IMR-90 (cell line): ENCODE measurements at regions not wholly inside any gene's neighbourhood (a gene's known extent, or its start where the extent isn't known, plus 50 kb on each side); places are given as distances from the start of the nearest gene placed in this dataset.

Source experiments
- ATAC-seq: fragments of 200-7000 bp; cut with Tn5 transposase; 2 replicates; pipeline ENCODE4 v1.9.1; 2020; ENCODE audit warnings: low read depth, mild to moderate bottlenecking, moderate library complexity
- BruUV-seq: library from RNA; stranded (reverse); fragments of 400-500 nt; replicated peaks from 2 replicates; lab custom pipeline; 2021; lab: Mats Ljungman, UMichigan
- CTCF ChIA-PET: fragments of 300-600 bp; formaldehyde crosslinking; extraction: SDS; loops from one replicate; lab custom pipeline; 2021; ENCODE audit warnings: antibody characterized with exemption; lab: Yijun Ruan, JAX
- POLR2A ChIA-PET: fragments of 300-600 bp; sonication (Branson Sonifier 250); formaldehyde crosslinking; loops from one replicate; lab custom pipeline; 2022; ENCODE audit warnings: antibody characterized with exemption; ENCODE audit not compliant: unreplicated experiment; lab: Charles Lee
- DNase-seq: peaks from one replicate; pipeline ENCODE4 v3.0.0; 2013
- H2AFZ ChIP-seq: replicated peaks from 2 replicates; pipeline ENCODE3; 2013; ENCODE audit warnings: low read length, mild to moderate bottlenecking; ENCODE audit not compliant: poor library complexity
- H2AK5ac ChIP-seq: 2 replicates; pipeline ENCODE4 v1.6.1; 2013; ENCODE audit warnings: low read depth, low read length, inconsistent platforms
- H2AK9ac ChIP-seq: replicated peaks from 2 replicates; pipeline ENCODE3; 2013; ENCODE audit warnings: mild to moderate bottlenecking, low read depth, low read length, moderate library complexity; ENCODE audit not compliant: poor library complexity
- H2BK120ac ChIP-seq: 2 replicates; pipeline ENCODE4 v1.6.1; 2013; ENCODE audit warnings: low read depth, low read length, inconsistent platforms
- H2BK15ac ChIP-seq: 3 replicates; pipeline ENCODE4 v1.6.1; 2013; ENCODE audit warnings: low read depth, low read length, inconsistent platforms
- H2BK20ac ChIP-seq: 2 replicates; pipeline ENCODE4 v1.6.1; 2013; ENCODE audit warnings: low read depth, mild to moderate bottlenecking, inconsistent platforms, low read length, moderate library complexity
- H2BK5ac ChIP-seq: 2 replicates; pipeline ENCODE4 v1.6.1; 2013; ENCODE audit warnings: mild to moderate bottlenecking, low read depth, low read length, inconsistent platforms; ENCODE audit not compliant: poor library complexity, severe bottlenecking
- H3K14ac ChIP-seq: replicated peaks from 2 replicates; pipeline ENCODE4 v1.6.1; 2013; ENCODE audit warnings: low read depth, low read length, inconsistent platforms
- H3K18ac ChIP-seq: 2 replicates; pipeline ENCODE4 v1.6.1; 2013; ENCODE audit warnings: low read depth, low read length, control low read depth
- H3K23ac ChIP-seq: 2 replicates; pipeline ENCODE4 v1.6.1; 2013; ENCODE audit warnings: low read depth, low read length, inconsistent platforms
- H3K27ac ChIP-seq: 2 replicates; pipeline ENCODE4 v1.5.1; 2013; ENCODE audit warnings: mild to moderate bottlenecking, control low read depth, low read length; ENCODE audit not compliant: insufficient read depth
- H3K27me3 ChIP-seq: 2 replicates; pipeline ENCODE4 v1.6.1; 2013; ENCODE audit warnings: low read length; ENCODE audit not compliant: control insufficient read depth, insufficient read depth
- H3K36me3 ChIP-seq: 2 replicates; pipeline ENCODE4 v1.6.1; 2013; ENCODE audit warnings: low read length, mixed read lengths; ENCODE audit not compliant: control insufficient read depth, insufficient read depth
- H3K4ac ChIP-seq: 2 replicates; pipeline ENCODE4 v1.6.1; 2013; ENCODE audit warnings: low read depth, low read length, inconsistent platforms
- H3K4me1 ChIP-seq: 2 replicates; pipeline ENCODE4 v1.6.1; 2013; ENCODE audit warnings: low read length, mixed read lengths; ENCODE audit not compliant: control insufficient read depth, insufficient read depth
- H3K4me2 ChIP-seq: 2 replicates; pipeline ENCODE4 v1.6.1; 2013; ENCODE audit warnings: low read depth, mild to moderate bottlenecking, control low read depth, low read length, moderate library complexity
- H3K4me3 ChIP-seq: 2 replicates; pipeline ENCODE4 v1.5.1; 2013; ENCODE audit warnings: low read depth, mild to moderate bottlenecking, control low read depth, low read length, moderate library complexity; ENCODE audit not compliant: insufficient read depth
- H3K56ac ChIP-seq: 2 replicates; pipeline ENCODE4 v1.6.1; 2013; ENCODE audit warnings: low read length, inconsistent platforms; ENCODE audit not compliant: insufficient read depth; ENCODE audit errors: extremely low read depth
- H3K79me1 ChIP-seq, 2 experiments: 2 replicates each; pipeline ENCODE4 v1.6.1; 2013; ENCODE audit warnings: low read length in 2 of 2, inconsistent platforms in 1 of 2, low read depth in 1 of 2
- H3K9ac ChIP-seq: 2 replicates; pipeline ENCODE4 v1.6.1; 2013; ENCODE audit warnings: low read depth, low read length, control low read depth
- H3K9me1 ChIP-seq: 2 replicates; pipeline ENCODE4 v1.6.1; 2013; ENCODE audit warnings: low read length, inconsistent platforms; ENCODE audit not compliant: insufficient read depth
- H3K9me3 ChIP-seq: 2 replicates; pipeline ENCODE4 v1.6.1; 2013; ENCODE audit warnings: low read length; ENCODE audit not compliant: control insufficient read depth, insufficient read depth
- H4K20me1 ChIP-seq: 2 replicates; pipeline ENCODE4 v1.6.1; 2013; ENCODE audit warnings: low read length, inconsistent platforms; ENCODE audit not compliant: insufficient read depth
- H4K5ac ChIP-seq: 2 replicates; pipeline ENCODE4 v1.6.1; 2013; ENCODE audit warnings: mild to moderate bottlenecking, low read depth, low read length, control low read depth
- H4K8ac ChIP-seq, 2 experiments: 2 replicates each; pipeline ENCODE4 v1.6.1; 2013; ENCODE audit warnings: low read depth in 2 of 2, low read length in 2 of 2, control low read depth in 1 of 2, inconsistent platforms in 1 of 2
- H4K91ac ChIP-seq: 2 replicates; pipeline ENCODE4 v1.6.1; 2013; ENCODE audit warnings: low read depth, low read length, inconsistent platforms; ENCODE audit not compliant: insufficient read depth
- BHLHE40 ChIP-seq: fragments of 150-350 bp; IDR thresholded peaks from 2 replicates; pipeline ENCODE4 v1.6.1; 2016; ENCODE audit warnings: mild to moderate bottlenecking, low read depth, low read length
- CEBPB ChIP-seq: IDR thresholded peaks from 2 replicates; pipeline ENCODE4 v1.6.1; 2012; ENCODE audit warnings: low read depth, low read length, improper control_type of control experiment
- CHD1 ChIP-seq: IDR thresholded peaks from 2 replicates; pipeline ENCODE4 v1.6.1; 2012; ENCODE audit warnings: low read depth, low read length, improper control_type of control experiment
- FOS ChIP-seq: fragments of 150-350 bp; IDR thresholded peaks from 2 replicates; pipeline ENCODE4 v1.6.1; 2016; ENCODE audit warnings: low read depth, low read length
- MAFK ChIP-seq: IDR thresholded peaks from 2 replicates; pipeline ENCODE4 v1.6.1; 2012; ENCODE audit warnings: low read depth, low read length, improper control_type of control experiment
- MAZ ChIP-seq: IDR thresholded peaks from 2 replicates; pipeline ENCODE4 v1.6.1; 2012; ENCODE audit warnings: low read depth, mild to moderate bottlenecking, low read length, improper control_type of control experiment, moderate library complexity, borderline replicate concordance
- MXI1 ChIP-seq: IDR thresholded peaks from 2 replicates; pipeline ENCODE4 v1.6.1; 2012; ENCODE audit warnings: low read depth, mild to moderate bottlenecking, low read length, moderate library complexity, borderline replicate concordance
- NFE2L2 ChIP-seq: fragments of 150-350 bp; IDR thresholded peaks from 2 replicates; pipeline ENCODE4 v1.6.1; 2016; ENCODE audit warnings: low read depth, mild to moderate bottlenecking, low read length
- POLR2A ChIP-seq: IDR thresholded peaks from 2 replicates; pipeline ENCODE4 v1.6.1; 2012; ENCODE audit warnings: mild to moderate bottlenecking, low read depth, low read length
- RAD21 ChIP-seq: IDR thresholded peaks from 2 replicates; pipeline ENCODE4 v1.6.1; 2012; ENCODE audit warnings: low read length, improper control_type of control experiment
- RCOR1 ChIP-seq: IDR thresholded peaks from 2 replicates; pipeline ENCODE4 v1.6.1; 2012; ENCODE audit warnings: mild to moderate bottlenecking, low read length, improper control_type of control experiment; ENCODE audit not compliant: insufficient replicate concordance
- RFX5 ChIP-seq: IDR thresholded peaks from 2 replicates; pipeline ENCODE4 v1.8.0; 2012; ENCODE audit warnings: low read depth, mild to moderate bottlenecking, low read length, moderate library complexity
- SMC3 ChIP-seq: fragments of 150-350 bp; IDR thresholded peaks from 2 replicates; pipeline ENCODE4 v1.6.1; 2016; ENCODE audit warnings: low read depth, mild to moderate bottlenecking, antibody characterized with exemption, low read length, moderate library complexity
- WGBS, 2 experiments: methylation state at CpG; one replicate each; pipeline versions ENCODE4 v1.1.5 to v1.1.7; 2013; ENCODE audit warnings: missing lambda C conversion rate in 2 of 2; ENCODE audit not compliant: insufficient read length in 1 of 2; ENCODE audit errors: extremely low coverage in 2 of 2; 5-methylcytosine and 5-hydroxymethylcytosine counted together
- dilution Hi-C: fragments of 300-500 bp; cut with HindIII; formaldehyde crosslinking; loops from one replicate; pipeline ENCODE4 v1.14.3; 2018; ENCODE audit warnings: low sequenced_read_pairs; ENCODE audit not compliant: unreplicated experiment
- in situ Hi-C: fragments of 300-500 bp; cut with MboI; formaldehyde crosslinking; loops from 3 replicates; pipeline ENCODE4 v1.14.3; 2019; ENCODE audit warnings: low sequenced_read_pairs, inconsistent platforms, mixed read lengths
- intact Hi-C: fragments of 100-400 bp; cut with micrococcal nuclease; formaldehyde crosslinking; loops from 2 replicates; pipeline ENCODE4 v1.10.0; 2022
- TF ChIP-seq, protein P1 (sequence below): conservative IDR thresholded peaks from 2 replicates; pipeline ENCODE4 v1.5.1; 2012; ENCODE audit warnings: mild to moderate bottlenecking, low read depth, low read length, improper control_type of control experiment
- TF ChIP-seq, protein P2 (sequence below): fragments of 150-350 bp; IDR thresholded peaks from 2 replicates; pipeline ENCODE4 v1.6.1; 2016; ENCODE audit warnings: low read depth, mild to moderate bottlenecking, low read length, moderate library complexity, borderline replicate concordance
- TF ChIP-seq, protein P3 (sequence below): fragments of 150-350 bp; IDR thresholded peaks from 2 replicates; pipeline ENCODE4 v1.6.1; 2017; ENCODE audit warnings: mild to moderate bottlenecking, antibody characterized with exemption, low read length, low read depth

DNA sequence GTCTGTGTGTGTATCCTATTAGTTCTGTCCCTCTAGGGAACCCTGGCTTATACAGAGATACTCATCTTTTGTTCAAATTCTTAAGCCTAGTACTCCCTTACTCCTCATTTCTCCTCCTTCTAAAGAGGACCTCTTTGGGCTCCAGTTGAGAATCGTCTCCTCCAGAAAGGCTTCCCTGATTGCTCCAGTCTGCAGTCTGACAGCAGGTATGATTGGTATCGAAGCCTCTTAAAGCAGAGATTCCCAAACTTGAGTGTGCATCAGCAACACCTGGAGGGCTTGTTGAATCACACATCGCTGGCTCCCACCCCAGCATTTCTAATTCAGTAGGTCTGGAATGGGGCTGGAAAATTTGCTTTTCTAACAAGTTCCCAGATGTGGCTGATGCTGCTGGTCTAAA is 60.9 kb upstream of the NMNAT3 start:
- no CpG with 5 or more reads among the region's 3 CpGs for WGBS, 2 experiments
- no peak overlapping the region for H3K18ac ChIP-seq
- no peak for DNase-seq
- no peak overlapping the region for H2BK5ac ChIP-seq
- H3K27me3 ChIP-seq, result no peaks in the 10 kb centered on the region
- no peaks in the 10 kb centered on the region for H3K79me1 ChIP-seq
- intact Hi-C loops, result no loop called here
- no peak overlapping the region for H3K27ac ChIP-seq
- H3K23ac ChIP-seq, result no peak overlapping the region
- H4K8ac ChIP-seq, result no peak overlapping the region
- H2AK9ac ChIP-seq, result no peak overlapping the region
- H3K4ac ChIP-seq, result no peak overlapping the region
- no peak overlapping the region for H4K91ac ChIP-seq
- ChIA-PET POLR2A (no interaction called here), CTCF (no interaction called here)
- no TSS peak for BruUV-seq
- H3K56ac ChIP-seq, result no peak overlapping the region
- no peak overlapping the region for H2BK15ac ChIP-seq
- no peak overlapping the region for H4K5ac ChIP-seq
- H2BK20ac ChIP-seq, result no peak overlapping the region
- H3K4me2 ChIP-seq, result no peak overlapping the region
- H4K20me1 ChIP-seq, result no peaks in the 10 kb centered on the region
- H3K4me1 ChIP-seq, result no peaks in the 10 kb centered on the region
- TF ChIP-seq CHD1, result no peak
- TF ChIP-seq MXI1, result no peak
- TF ChIP-seq BHLHE40, result no peak
- TF ChIP-seq, protein P1, sequence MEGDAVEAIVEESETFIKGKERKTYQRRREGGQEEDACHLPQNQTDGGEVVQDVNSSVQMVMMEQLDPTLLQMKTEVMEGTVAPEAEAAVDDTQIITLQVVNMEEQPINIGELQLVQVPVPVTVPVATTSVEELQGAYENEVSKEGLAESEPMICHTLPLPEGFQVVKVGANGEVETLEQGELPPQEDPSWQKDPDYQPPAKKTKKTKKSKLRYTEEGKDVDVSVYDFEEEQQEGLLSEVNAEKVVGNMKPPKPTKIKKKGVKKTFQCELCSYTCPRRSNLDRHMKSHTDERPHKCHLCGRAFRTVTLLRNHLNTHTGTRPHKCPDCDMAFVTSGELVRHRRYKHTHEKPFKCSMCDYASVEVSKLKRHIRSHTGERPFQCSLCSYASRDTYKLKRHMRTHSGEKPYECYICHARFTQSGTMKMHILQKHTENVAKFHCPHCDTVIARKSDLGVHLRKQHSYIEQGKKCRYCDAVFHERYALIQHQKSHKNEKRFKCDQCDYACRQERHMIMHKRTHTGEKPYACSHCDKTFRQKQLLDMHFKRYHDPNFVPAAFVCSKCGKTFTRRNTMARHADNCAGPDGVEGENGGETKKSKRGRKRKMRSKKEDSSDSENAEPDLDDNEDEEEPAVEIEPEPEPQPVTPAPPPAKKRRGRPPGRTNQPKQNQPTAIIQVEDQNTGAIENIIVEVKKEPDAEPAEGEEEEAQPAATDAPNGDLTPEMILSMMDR, result no peak
- no peak for TF ChIP-seq SMC3
- TF ChIP-seq CEBPB, result no peak
- no peak for TF ChIP-seq POLR2A
- no peak for TF ChIP-seq MAZ
- no peak for TF ChIP-seq RCOR1
- TF ChIP-seq NFE2L2, result no peak
- TF ChIP-seq FOS, result no peak
- TF ChIP-seq, protein P2, sequence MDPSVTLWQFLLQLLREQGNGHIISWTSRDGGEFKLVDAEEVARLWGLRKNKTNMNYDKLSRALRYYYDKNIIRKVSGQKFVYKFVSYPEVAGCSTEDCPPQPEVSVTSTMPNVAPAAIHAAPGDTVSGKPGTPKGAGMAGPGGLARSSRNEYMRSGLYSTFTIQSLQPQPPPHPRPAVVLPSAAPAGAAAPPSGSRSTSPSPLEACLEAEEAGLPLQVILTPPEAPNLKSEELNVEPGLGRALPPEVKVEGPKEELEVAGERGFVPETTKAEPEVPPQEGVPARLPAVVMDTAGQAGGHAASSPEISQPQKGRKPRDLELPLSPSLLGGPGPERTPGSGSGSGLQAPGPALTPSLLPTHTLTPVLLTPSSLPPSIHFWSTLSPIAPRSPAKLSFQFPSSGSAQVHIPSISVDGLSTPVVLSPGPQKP, result no peak
- TF ChIP-seq, protein P3, sequence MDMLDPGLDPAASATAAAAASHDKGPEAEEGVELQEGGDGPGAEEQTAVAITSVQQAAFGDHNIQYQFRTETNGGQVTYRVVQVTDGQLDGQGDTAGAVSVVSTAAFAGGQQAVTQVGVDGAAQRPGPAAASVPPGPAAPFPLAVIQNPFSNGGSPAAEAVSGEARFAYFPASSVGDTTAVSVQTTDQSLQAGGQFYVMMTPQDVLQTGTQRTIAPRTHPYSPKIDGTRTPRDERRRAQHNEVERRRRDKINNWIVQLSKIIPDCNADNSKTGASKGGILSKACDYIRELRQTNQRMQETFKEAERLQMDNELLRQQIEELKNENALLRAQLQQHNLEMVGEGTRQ, result no peak
- TF ChIP-seq RFX5, result no peak
- no peak for TF ChIP-seq RAD21
- TF ChIP-seq MAFK, result no peak
- H2BK120ac ChIP-seq, result no peak overlapping the region
- in situ Hi-C loops, result no loop called here
- no peak for ATAC-seq
- H3K9me1 ChIP-seq, result no peaks in the 10 kb centered on the region
- no peak overlapping the region for H2AK5ac ChIP-seq
- H3K9me3 ChIP-seq, result no peaks in the 10 kb centered on the region
- no peak overlapping the region for H3K4me3 ChIP-seq
- no peak overlapping the region for H2AFZ ChIP-seq
- no peak overlapping the region for H3K14ac ChIP-seq
- dilution Hi-C loops, result no loop called here
- H3K9ac ChIP-seq, result no peak overlapping the region
- H3K36me3 ChIP-seq, result no peaks in the 10 kb centered on the region
